ENCODE measurements at regions not wholly inside any gene's neighbourhood (a gene's known extent, or its start where the extent isn't known, plus 50 kb on each side); places are given as distances from the start of the nearest gene placed in this dataset.

- H3K27ac ChIP-seq = no peak overlapping the region
- FAIRE-seq (no peak), ATAC-seq (no peak), DNase-seq (no peak)
- TF ChIP-seq CTCF (IDR thresholded peaks at IDR 0.05) = no peak
- peaks cover 0 to 10% (median 0%) of the 10 kb centered on the region in 4 donors for H3K27me3 ChIP-seq
- intact Hi-C loops (cut with DNase I) = no loop called here
- no peaks in the 10 kb centered on the region for H3K9me3 ChIP-seq
- no peaks in the 10 kb centered on the region for H3K36me3 ChIP-seq
- peaks cover 0 to under 1% (median 0%) of the 10 kb centered on the region in 3 donors for H3K4me1 ChIP-seq
- H3K4me3 ChIP-seq = no peak overlapping the region
These were observed 58.8 kb upstream of the HNRNPA3 start for GRCh38 chr2:177153805-177154204.

- H3K27me3 ChIP-seq = peaks cover 0 to 5% (median 0%) of the 10 kb centered on the region in 4 donors
- intact Hi-C loops (cut with DNase I) = no loop called here
- FAIRE-seq (no peak), ATAC-seq (no peak), DNase-seq (no peak)
- H3K4me1 ChIP-seq = no peaks in the 10 kb centered on the region
- H3K27ac ChIP-seq = no peak overlapping the region
- H3K4me3 ChIP-seq = no peak overlapping the region
- 96 to 97% methylated on average over 1 of the region's 1 CpG for WGBS, 2 donors
- no peaks in the 10 kb centered on the region for H3K9me3 ChIP-seq
- H3K36me3 ChIP-seq = no peaks in the 10 kb centered on the region
- no peak for TF ChIP-seq CTCF (IDR thresholded peaks at IDR 0.05)
These were observed 57.8 kb upstream of the HNRNPA3 start for GRCh38 chr2:177154809-177155208.

- Histone ChIP-seq H3K4me1 (no peaks in the 10 kb centered on the region), H3K4me3 (no peak overlapping the region), H3K36me3 (no peaks in the 10 kb centered on the region), H3K9me3 (no peaks in the 10 kb centered on the region), H3K27me3 (no peaks in the 10 kb centered on the region), H3K27ac (no peak overlapping the region)
- intact Hi-C loops (cut with DNase I) = no loop called here
- FAIRE-seq (no peak), DNase-seq (no peak), ATAC-seq (no peak)
- WGBS, 2 donors = 95 to 100% methylated on average over 1 of the region's 1 CpG
- TF ChIP-seq CTCF (IDR thresholded peaks at IDR 0.05) = no peak
These were observed 57.0 kb upstream of the HNRNPA3 start for GRCh38 chr2:177155631-177156030.

GRCh38 chr2:177161741-177162460 lies 50.7 kb upstream of the HNRNPA3 start:
- intact Hi-C loops (cut with DNase I) = loop anchor here in 2 of 3 donors (10.0 kb wide), 2 partner anchors 103 to 133 kb away; partner anchors contain the start of gene NFE2L2 (in 1 of the 2)
- peaks cover 8 to 15% (median 14%) of the 10 kb centered on the region in 3 donors for H3K4me1 ChIP-seq
- no peaks in the 10 kb centered on the region for H3K9me3 ChIP-seq
- peak; percentile 89 for FAIRE-seq
- H3K27me3 ChIP-seq = no peaks in the 10 kb centered on the region
- WGBS, 2 donors = 36 to 38% methylated on average over 12 of the region's 12 CpGs
- H3K27ac ChIP-seq = no peak overlapping the region
- peak; percentile 10 to 36 (median 20) for TF ChIP-seq CTCF (IDR thresholded peaks at IDR 0.05)
- H3K4me3 ChIP-seq = no peak overlapping the region
- ATAC-seq = peak in 1 of 4 donors; percentile 39
- no peaks in the 10 kb centered on the region for H3K36me3 ChIP-seq
- peak in 1 of 6 donors; percentile 27 for DNase-seq

Small RNA genes lying in the stretch of these regions (microRNA-seq; reads per million reads assigned to microRNA genes)
- gene MIR1246 = 0 reads per million in 2 donors

Measured in pancreas (tissue), 10 donors.